Subcutaneous abdominal adipose tissue (tissue), 5 donors: ENCODE measurements at regions not wholly inside any gene's neighbourhood (a gene's known extent, or its start where the extent isn't known, plus 50 kb on each side); places are given as distances from the start of the nearest gene placed in this dataset.

Experiments used
- H3K27ac ChIP-seq: one replicate; pipeline ENCODE4 v1.7.0; 2013; ENCODE audit warnings: low read depth, mild to moderate bottlenecking, inconsistent platforms, low read length, moderate library complexity
- H3K27me3 ChIP-seq, 5 donors: one replicate each; pipeline ENCODE4 v1.7.0; 2013; ENCODE audit warnings: low read length in 5 of 5, inconsistent platforms in 1 of 5; ENCODE audit not compliant: control insufficient read depth in 5 of 5, insufficient read depth in 4 of 5
- H3K36me3 ChIP-seq, 5 donors: one replicate each; pipeline ENCODE4 v1.7.0; 2013; ENCODE audit warnings: low read length in 5 of 5; ENCODE audit not compliant: control insufficient read depth in 5 of 5, insufficient read depth in 5 of 5
- H3K4me1 ChIP-seq, 5 donors: one replicate each; pipeline ENCODE4 v1.7.0; 2013; ENCODE audit warnings: low read length in 5 of 5, mild to moderate bottlenecking in 3 of 5, moderate library complexity in 1 of 5; ENCODE audit not compliant: control insufficient read depth in 5 of 5, insufficient read depth in 5 of 5
- H3K4me3 ChIP-seq, 5 donors: one replicate each; pipeline ENCODE4 v1.7.0; 2013; ENCODE audit warnings: low read length in 5 of 5, low read depth in 1 of 5
- H3K9ac ChIP-seq, 5 donors: one replicate each; pipeline ENCODE4 v1.7.0; 2013; ENCODE audit warnings: low read length in 5 of 5, mild to moderate bottlenecking in 4 of 5, moderate library complexity in 3 of 5
- H3K9me3 ChIP-seq, 5 donors: one replicate each; pipeline ENCODE4 v1.7.0; 2013; ENCODE audit warnings: low read length in 5 of 5; ENCODE audit not compliant: control insufficient read depth in 5 of 5
- donor health status: healthy.
- donor health status: healthy.
- donor health status: healthy.
- donor health status: healthy.
- donor health status: healthy.

DNA sequence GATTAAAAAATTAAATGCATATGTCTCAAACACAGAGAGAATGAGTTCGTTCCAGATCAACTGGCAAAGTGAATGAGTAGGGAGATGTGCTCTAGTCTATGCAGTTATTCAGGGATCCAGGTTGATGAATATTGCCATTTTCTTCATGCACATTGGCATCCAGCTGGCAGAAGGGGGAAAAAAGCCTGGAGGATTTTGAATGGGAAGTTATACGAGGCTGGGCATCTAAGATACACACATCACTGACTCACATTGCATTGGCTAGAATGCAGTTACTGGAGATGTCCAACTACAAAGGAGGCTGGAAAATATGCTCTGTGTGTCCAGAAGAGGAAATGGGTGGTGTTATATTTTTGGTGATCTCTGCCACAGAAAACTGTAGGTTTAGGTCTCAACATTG lies 270.9 kb upstream of the FIGN start:
- Histone ChIP-seq H3K9ac (no peak overlapping the region), H3K36me3 (no peaks in the 10 kb centered on the region), H3K9me3 (no peaks in the 10 kb centered on the region), H3K27ac (no peak overlapping the region), H3K4me1 (peaks cover 0 to 8% (median 6%) of the 10 kb centered on the region in 5 donors), H3K27me3 (no peaks in the 10 kb centered on the region), H3K4me3 (no peak overlapping the region)

GRCh38 chr2:164000176-164000575 lies 264.4 kb upstream of the FIGN start:
- Histone ChIP-seq H3K9ac (no peak overlapping the region), H3K27ac (no peak overlapping the region), H3K36me3 (no peaks in the 10 kb centered on the region), H3K4me3 (no peak overlapping the region), H3K27me3 (no peaks in the 10 kb centered on the region), H3K4me1 (no peaks in the 10 kb centered on the region), H3K9me3 (no peaks in the 10 kb centered on the region)

GRCh38 chr2:163997466-163997865 lies 261.7 kb upstream of the FIGN start:
- H3K9me3 ChIP-seq: no peaks in the 10 kb centered on the region
- H3K27me3 ChIP-seq: no peaks in the 10 kb centered on the region
- H3K36me3 ChIP-seq: no peaks in the 10 kb centered on the region
- H3K27ac ChIP-seq: no peak overlapping the region
- no peaks in the 10 kb centered on the region for H3K4me1 ChIP-seq
- no peak overlapping the region for H3K9ac ChIP-seq
- H3K4me3 ChIP-seq: no peak overlapping the region

- Histone ChIP-seq H3K4me3 (no peak overlapping the region), H3K36me3 (no peaks in the 10 kb centered on the region), H3K9ac (no peak overlapping the region), H3K9me3 (no peaks in the 10 kb centered on the region), H3K27me3 (no peaks in the 10 kb centered on the region), H3K4me1 (no peaks in the 10 kb centered on the region), H3K27ac (no peak overlapping the region)
Measured at GRCh38 chr2:163990541-163990940, 254.7 kb upstream of the FIGN start.

DNA sequence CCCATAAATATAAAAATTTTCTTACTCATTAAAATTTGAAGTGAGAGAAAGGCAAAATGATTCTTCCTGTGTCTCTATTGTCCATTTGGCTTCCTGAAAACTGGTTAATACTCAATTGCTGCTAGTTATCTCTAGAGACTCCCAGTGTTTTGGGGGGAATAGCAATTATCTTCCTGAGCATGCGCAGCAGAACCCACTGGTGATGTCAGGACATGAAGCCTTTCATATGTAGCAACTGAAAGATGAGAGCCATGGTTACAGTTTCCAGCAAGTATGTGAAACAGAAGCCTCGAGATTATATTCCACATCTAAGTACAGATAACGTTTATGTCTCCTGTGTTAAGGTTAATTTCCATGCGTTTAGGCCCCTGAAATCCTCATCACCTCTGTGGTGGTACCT lies 254.3 kb upstream of the FIGN start:
- Histone ChIP-seq H3K36me3 (no peaks in the 10 kb centered on the region), H3K27me3 (no peaks in the 10 kb centered on the region), H3K9me3 (no peaks in the 10 kb centered on the region), H3K27ac (no peak overlapping the region), H3K4me3 (no peak overlapping the region), H3K4me1 (no peaks in the 10 kb centered on the region), H3K9ac (no peak overlapping the region)

DNA sequence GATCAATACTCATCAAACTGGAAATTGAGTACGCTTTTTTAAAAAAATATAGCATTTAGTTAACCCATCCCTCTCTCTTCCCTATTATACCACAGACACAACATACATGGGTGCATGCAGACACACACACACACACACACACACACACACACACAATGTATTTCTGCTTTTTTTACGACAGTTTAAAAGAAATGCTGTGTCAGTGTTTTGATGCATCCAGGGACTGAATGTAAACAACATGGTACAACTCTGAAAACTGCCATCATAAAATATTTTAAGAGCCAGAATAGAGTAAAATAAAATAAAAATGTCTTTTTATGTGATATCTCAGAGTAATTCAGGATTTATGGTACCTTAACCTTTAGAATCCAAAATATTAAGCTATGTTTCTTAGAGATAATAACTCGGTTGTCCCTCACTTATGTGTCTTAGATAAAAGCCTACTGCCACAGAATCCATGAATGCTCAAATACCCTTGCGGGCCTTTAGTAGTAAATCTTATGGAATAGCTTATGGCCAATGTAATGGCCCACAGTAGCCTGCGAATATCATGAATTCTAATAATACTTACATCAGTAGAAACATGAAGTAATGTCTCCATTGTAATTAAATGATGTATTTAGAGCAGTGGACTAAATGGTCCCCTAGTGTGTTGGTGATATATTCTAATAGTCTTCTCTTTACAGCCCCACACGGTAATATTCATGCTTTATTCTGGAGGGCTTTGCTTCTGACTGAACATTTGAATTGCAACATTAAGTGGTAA lies 251.6 kb upstream of the FIGN start:
- H3K4me1 ChIP-seq: no peaks in the 10 kb centered on the region
- no peaks in the 10 kb centered on the region for H3K9me3 ChIP-seq
- H3K27ac ChIP-seq: no peak overlapping the region
- no peaks in the 10 kb centered on the region for H3K36me3 ChIP-seq
- H3K27me3 ChIP-seq: no peaks in the 10 kb centered on the region
- H3K9ac ChIP-seq: no peak overlapping the region
- H3K4me3 ChIP-seq: no peak overlapping the region

GRCh38 chr2:163984986-163985385 lies 249.2 kb upstream of the FIGN start:
- Histone ChIP-seq H3K4me3 (no peak overlapping the region), H3K4me1 (no peaks in the 10 kb centered on the region), H3K27me3 (no peaks in the 10 kb centered on the region), H3K9me3 (no peaks in the 10 kb centered on the region), H3K36me3 (no peaks in the 10 kb centered on the region), H3K27ac (no peak overlapping the region), H3K9ac (no peak overlapping the region)

DNA sequence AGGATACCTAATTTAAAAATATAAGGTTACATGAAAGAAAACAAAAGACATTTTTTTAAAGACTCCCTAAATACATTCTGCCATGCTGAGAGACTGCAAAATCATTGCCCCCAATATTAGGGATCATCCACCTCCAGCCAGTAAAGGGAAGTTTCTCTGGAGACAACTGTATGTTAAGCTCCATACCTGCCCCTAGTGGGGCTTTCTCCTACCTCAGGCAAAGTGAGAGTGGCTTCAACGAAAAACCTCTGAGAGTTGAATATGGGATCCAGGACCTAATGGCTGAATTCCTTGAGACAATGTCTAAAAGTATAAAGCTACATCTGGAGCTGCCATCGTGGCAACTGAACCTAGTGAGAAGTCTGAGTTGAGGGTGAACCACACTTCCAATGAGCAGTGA lies 248.1 kb upstream of the FIGN start:
- H3K36me3 ChIP-seq: no peaks in the 10 kb centered on the region
- no peak overlapping the region for H3K9ac ChIP-seq
- H3K9me3 ChIP-seq: no peaks in the 10 kb centered on the region
- H3K27ac ChIP-seq: no peak overlapping the region
- no peaks in the 10 kb centered on the region for H3K27me3 ChIP-seq
- H3K4me1 ChIP-seq: no peaks in the 10 kb centered on the region
- H3K4me3 ChIP-seq: no peak overlapping the region

DNA sequence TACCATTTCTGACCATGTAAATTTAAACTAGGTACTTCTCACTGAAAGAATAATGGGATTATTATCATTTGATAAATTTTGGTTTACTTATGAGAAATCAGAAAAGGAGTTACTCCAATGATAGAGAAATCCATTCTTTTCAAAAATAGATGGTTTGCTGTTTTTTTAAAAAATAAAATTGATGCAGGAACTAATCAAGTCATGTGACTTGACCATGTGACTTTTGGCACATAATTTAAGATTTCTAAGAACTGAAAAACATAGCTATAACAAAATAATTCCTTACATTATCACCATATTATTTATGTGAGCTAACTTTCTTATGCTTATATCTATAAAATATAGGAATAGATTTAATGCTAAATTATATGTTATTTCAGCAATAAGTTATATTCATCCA lies 247.1 kb upstream of the FIGN start:
- no peaks in the 10 kb centered on the region for H3K27me3 ChIP-seq
- no peaks in the 10 kb centered on the region for H3K9me3 ChIP-seq
- H3K4me1 ChIP-seq: no peaks in the 10 kb centered on the region
- no peak overlapping the region for H3K4me3 ChIP-seq
- no peaks in the 10 kb centered on the region for H3K36me3 ChIP-seq
- no peak overlapping the region for H3K27ac ChIP-seq
- no peak overlapping the region for H3K9ac ChIP-seq

GRCh38 chr2:163974766-163975165 lies 239.0 kb upstream of the FIGN start:
- H3K27me3 ChIP-seq: no peaks in the 10 kb centered on the region
- H3K9ac ChIP-seq: no peak overlapping the region
- no peak overlapping the region for H3K27ac ChIP-seq
- H3K4me3 ChIP-seq: no peak overlapping the region
- no peaks in the 10 kb centered on the region for H3K36me3 ChIP-seq
- no peaks in the 10 kb centered on the region for H3K9me3 ChIP-seq
- peaks cover 0 to 3% (median 0%) of the 10 kb centered on the region in 5 donors for H3K4me1 ChIP-seq
